Ectodermal cell (in vitro differentiated cells): ENCODE measurements at regions not wholly inside any gene's neighbourhood (a gene's known extent, or its start where the extent isn't known, plus 50 kb on each side); places are given as distances from the start of the nearest gene placed in this dataset.

Source experiments
- H3K27ac ChIP-seq: 2 replicates; pipeline ENCODE4 v1.7.0; 2013; ENCODE audit warnings: mild to moderate bottlenecking, low read depth, low read length; ENCODE audit not compliant: insufficient read depth, poor library complexity, severe bottlenecking
- H3K27me3 ChIP-seq: 2 replicates; pipeline ENCODE4 v1.7.0; 2013; ENCODE audit warnings: mild to moderate bottlenecking, low read length; ENCODE audit not compliant: insufficient read depth, control insufficient read depth, poor library complexity, severe bottlenecking
- H3K36me3 ChIP-seq: one replicate; pipeline ENCODE4 v1.7.0; 2013; ENCODE audit warnings: low read length; ENCODE audit not compliant: control insufficient read depth, insufficient read depth
- H3K4me1 ChIP-seq: one replicate; pipeline ENCODE4 v1.7.0; 2013; ENCODE audit warnings: low read length; ENCODE audit not compliant: control insufficient read depth, insufficient read depth
- H3K4me3 ChIP-seq: 2 replicates; pipeline ENCODE4 v1.7.0; 2013; ENCODE audit warnings: low read depth, low read length, control low read depth; ENCODE audit not compliant: insufficient read depth
- H3K9me3 ChIP-seq: 2 replicates; pipeline ENCODE4 v1.7.0; 2013; ENCODE audit warnings: mild to moderate bottlenecking, low read length, moderate library complexity; ENCODE audit not compliant: control insufficient read depth
- WGBS, 2 experiments: methylation state at CpG; one replicate each; pipeline ENCODE4 v1.1.7; 2013; ENCODE audit warnings: missing lambda C conversion rate in 2 of 2; 5-methylcytosine and 5-hydroxymethylcytosine counted together

DNA sequence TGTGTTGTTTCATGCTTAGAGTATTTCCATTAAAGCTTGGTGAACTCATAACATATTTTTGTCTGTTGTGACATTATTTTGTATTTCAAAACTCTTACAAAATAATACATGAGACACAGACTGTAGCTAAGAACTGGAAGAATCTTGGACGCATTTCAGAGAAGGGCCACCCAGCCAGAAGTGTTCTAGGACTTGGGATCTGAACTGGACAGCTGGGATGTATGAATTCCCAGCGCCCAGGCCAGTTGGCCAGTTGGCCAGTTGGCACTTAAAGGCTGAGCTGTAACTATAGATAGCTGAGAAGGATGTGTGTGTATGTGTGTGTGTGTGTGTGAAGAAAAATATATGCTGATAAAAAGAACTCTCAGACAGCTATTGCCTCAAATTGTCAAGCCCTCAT is 193.4 kb upstream of the GPR101 start:
- no peak overlapping the region for H3K27ac ChIP-seq
- no peaks in the 10 kb centered on the region for H3K27me3 ChIP-seq
- H3K4me3 ChIP-seq: no peak overlapping the region
- no peaks in the 10 kb centered on the region for H3K4me1 ChIP-seq
- H3K9me3 ChIP-seq: no peaks in the 10 kb centered on the region
- 93 to 94% methylated on average over 2 of the region's 2 CpGs for WGBS, 2 experiments
- no peaks in the 10 kb centered on the region for H3K36me3 ChIP-seq

DNA sequence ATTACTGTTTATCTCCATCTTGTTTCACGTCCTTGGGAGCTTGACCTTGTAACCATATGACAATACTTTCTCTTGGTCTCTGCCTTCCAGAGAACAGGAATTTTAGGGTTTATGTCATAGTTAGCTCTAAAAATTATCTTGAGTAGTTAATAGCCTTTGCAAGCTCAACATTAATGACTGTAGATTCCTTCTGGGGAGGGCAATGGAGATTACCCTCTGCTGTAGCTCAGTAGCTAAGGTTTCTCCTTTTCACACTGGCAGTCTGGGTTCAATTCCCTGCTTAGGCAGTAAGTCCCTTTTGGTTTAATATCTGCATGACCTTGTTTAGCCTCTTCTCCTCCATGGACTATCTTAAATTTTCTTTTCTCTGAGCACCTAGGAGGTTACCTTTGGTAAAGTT is 181.7 kb upstream of the GPR101 start:
- Histone ChIP-seq H3K27ac (no peak overlapping the region), H3K36me3 (no peaks in the 10 kb centered on the region), H3K4me3 (no peak overlapping the region), H3K27me3 (no peaks in the 10 kb centered on the region), H3K9me3 (no peaks in the 10 kb centered on the region), H3K4me1 (no peaks in the 10 kb centered on the region)
- 100% methylated on average over 1 of the region's 1 CpG; no CpG with 5 or more reads in 1 of the 2 experiments for WGBS, 2 experiments

DNA sequence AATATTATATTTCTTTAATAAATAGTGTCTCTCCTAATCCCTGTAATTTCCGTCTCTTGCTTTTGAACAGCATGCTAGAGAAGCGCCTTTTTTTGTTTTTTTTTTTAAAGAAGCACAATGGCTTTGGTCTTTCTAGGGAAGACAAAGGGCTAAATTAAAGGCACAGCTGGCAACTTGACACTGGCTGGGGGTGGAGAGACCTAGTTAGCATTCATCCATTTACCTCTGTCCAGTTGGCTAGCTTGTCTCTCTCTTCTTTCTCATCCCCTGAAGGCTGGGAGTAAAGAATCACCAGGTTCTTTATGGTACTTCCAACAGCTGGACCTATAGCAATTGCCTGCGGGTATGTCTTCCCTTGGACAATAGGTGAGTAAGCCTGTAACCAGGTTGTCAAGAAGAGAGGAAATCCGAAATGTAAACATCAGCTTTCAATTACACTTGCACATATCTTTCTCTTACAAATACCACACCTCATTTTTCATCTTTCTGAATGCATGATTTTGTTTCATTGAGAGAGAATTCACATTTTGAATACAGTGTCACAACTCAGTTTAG is 178.4 kb upstream of the GPR101 start:
- Histone ChIP-seq H3K4me3 (no peak overlapping the region), H3K9me3 (no peaks in the 10 kb centered on the region), H3K4me1 (no peaks in the 10 kb centered on the region), H3K27ac (no peak overlapping the region), H3K36me3 (no peaks in the 10 kb centered on the region), H3K27me3 (no peaks in the 10 kb centered on the region)
- 40 to 47% methylated on average over 2 to 3 of the region's 4 CpGs for WGBS, 2 experiments

DNA sequence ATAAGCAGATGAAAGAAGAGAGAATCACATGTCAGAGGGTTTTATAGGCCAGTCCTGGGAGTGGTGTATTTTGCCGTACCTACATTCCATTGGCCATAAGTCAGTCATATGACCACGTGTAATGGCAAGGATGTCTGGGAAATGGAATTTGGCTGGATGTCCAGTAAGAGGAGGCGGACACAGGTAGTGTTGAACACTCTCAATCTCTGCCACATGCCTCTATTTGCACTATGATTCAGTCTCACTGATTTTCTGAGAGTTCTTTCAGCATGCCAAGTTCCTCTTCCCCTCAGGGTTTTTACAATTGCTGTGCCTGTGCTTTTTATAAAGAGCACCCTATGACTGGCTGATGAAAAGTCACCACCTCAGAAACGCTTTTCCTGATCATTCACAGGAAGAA is 164.2 kb upstream of the GPR101 start:
- Histone ChIP-seq H3K27me3 (no peaks in the 10 kb centered on the region), H3K9me3 (no peaks in the 10 kb centered on the region), H3K36me3 (no peaks in the 10 kb centered on the region), H3K4me3 (no peak overlapping the region), H3K4me1 (no peaks in the 10 kb centered on the region), H3K27ac (no peak overlapping the region)
- WGBS, 2 experiments: 83 to 94% methylated on average over 4 of the region's 4 CpGs

DNA sequence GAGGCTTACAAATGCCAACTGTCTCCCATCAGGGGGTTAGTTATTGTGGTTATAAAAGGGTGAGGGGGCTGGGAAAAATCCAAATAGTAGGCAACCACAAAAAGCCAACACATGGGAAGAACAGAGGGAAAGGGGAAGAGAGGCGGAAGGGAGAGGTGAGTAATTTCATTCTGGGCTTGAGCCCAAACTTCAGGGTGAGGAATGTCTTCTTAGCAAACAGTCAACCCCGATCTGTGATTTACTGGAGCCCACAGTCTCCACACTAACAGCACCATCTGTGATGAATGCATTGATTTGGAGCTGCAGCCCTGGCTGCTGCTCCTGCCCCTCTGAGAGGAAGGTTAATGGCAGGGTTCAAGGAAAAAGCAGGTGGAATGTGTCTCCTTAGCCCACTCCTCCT is 162.2 kb upstream of the GPR101 start:
- 71 to 94% methylated on average over 1 to 2 of the region's 2 CpGs for WGBS, 2 experiments
- H3K27me3 ChIP-seq: no peaks in the 10 kb centered on the region
- no peaks in the 10 kb centered on the region for H3K4me1 ChIP-seq
- no peaks in the 10 kb centered on the region for H3K9me3 ChIP-seq
- H3K4me3 ChIP-seq: no peak overlapping the region
- H3K27ac ChIP-seq: no peak overlapping the region
- no peaks in the 10 kb centered on the region for H3K36me3 ChIP-seq

GRCh38 chrX:137195296-137195695 is 161.5 kb upstream of the GPR101 start:
- Histone ChIP-seq H3K9me3 (no peaks in the 10 kb centered on the region), H3K27me3 (no peaks in the 10 kb centered on the region), H3K4me3 (no peak overlapping the region), H3K4me1 (no peaks in the 10 kb centered on the region), H3K27ac (no peak overlapping the region), H3K36me3 (no peaks in the 10 kb centered on the region)
- WGBS, 2 experiments: 69 to 71% methylated on average over 2 of the region's 2 CpGs

- no peaks in the 10 kb centered on the region for H3K4me1 ChIP-seq
- H3K4me3 ChIP-seq: no peak overlapping the region
- no peaks in the 10 kb centered on the region for H3K36me3 ChIP-seq
- 12 to 16% methylated on average over 3 of the region's 4 CpGs for WGBS, 2 experiments
- no peak overlapping the region for H3K27ac ChIP-seq
- H3K27me3 ChIP-seq: no peaks in the 10 kb centered on the region
- no peaks in the 10 kb centered on the region for H3K9me3 ChIP-seq
These were observed 160.4 kb upstream of the GPR101 start for GRCh38 chrX:137194164-137194563.

- H3K9me3 ChIP-seq: no peaks in the 10 kb centered on the region
- no peak overlapping the region for H3K4me3 ChIP-seq
- no peaks in the 10 kb centered on the region for H3K4me1 ChIP-seq
- H3K36me3 ChIP-seq: no peaks in the 10 kb centered on the region
- H3K27me3 ChIP-seq: no peaks in the 10 kb centered on the region
- no peak overlapping the region for H3K27ac ChIP-seq
- 91 to 93% methylated on average over 4 of the region's 4 CpGs for WGBS, 2 experiments
These were observed 153.7 kb upstream of the GPR101 start for GRCh38 chrX:137187540-137187939.

GRCh38 chrX:137178392-137178791 is 144.6 kb upstream of the GPR101 start:
- no peaks in the 10 kb centered on the region for H3K9me3 ChIP-seq
- WGBS, 2 experiments: 58 to 67% methylated on average over 3 of the region's 3 CpGs
- no peaks in the 10 kb centered on the region for H3K36me3 ChIP-seq
- no peaks in the 10 kb centered on the region for H3K4me1 ChIP-seq
- no peak overlapping the region for H3K27ac ChIP-seq
- H3K27me3 ChIP-seq: no peaks in the 10 kb centered on the region
- no peak overlapping the region for H3K4me3 ChIP-seq

GRCh38 chrX:137172317-137172948 is 138.6 kb upstream of the GPR101 start:
- no peaks in the 10 kb centered on the region for H3K9me3 ChIP-seq
- 93 to 96% methylated on average over 3 of the region's 3 CpGs for WGBS, 2 experiments
- no peaks in the 10 kb centered on the region for H3K4me1 ChIP-seq
- H3K36me3 ChIP-seq: no peaks in the 10 kb centered on the region
- no peaks in the 10 kb centered on the region for H3K27me3 ChIP-seq
- H3K4me3 ChIP-seq: no peak overlapping the region
- no peak overlapping the region for H3K27ac ChIP-seq
